GM12892 (cell line): ENCODE measurements at regions not wholly inside any gene's neighbourhood (a gene's known extent, or its start where the extent isn't known, plus 50 kb on each side); places are given as distances from the start of the nearest gene placed in this dataset.

ENCODE experiments used
- POLR2AphosphoS5 ChIP-seq: IDR thresholded peaks from 2 replicates; pipeline ENCODE4 v1.6.1; 2011; ENCODE audit warnings: low read depth, low read length, control low read depth
- TAF1 ChIP-seq: IDR thresholded peaks from 2 replicates; pipeline ENCODE4 v1.6.1; 2011; ENCODE audit warnings: low read depth, mild to moderate bottlenecking, control low read depth, low read length, borderline replicate concordance

DNA sequence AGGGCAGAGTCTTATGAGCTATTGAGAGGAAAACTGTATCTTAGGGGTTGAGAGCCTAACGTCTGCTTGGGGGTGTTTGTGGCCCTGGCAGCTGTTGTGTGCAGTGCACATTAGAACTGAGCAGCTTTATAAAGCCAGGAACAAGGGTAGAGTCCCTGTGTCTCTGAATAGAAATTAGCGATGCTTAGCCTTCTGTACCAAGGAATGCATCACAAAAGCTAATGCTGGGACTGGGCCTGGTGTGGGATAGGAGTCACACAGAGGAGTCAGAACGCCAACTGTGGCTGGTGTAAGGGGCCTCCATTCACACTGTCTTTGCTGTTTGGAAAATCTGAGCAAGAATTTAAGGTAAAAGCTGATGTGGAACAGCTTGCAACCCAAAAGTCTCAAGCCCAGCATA lies 283.2 kb downstream of the SOX11 start:
- TF ChIP-seq TAF1, result no peak
- TF ChIP-seq POLR2AphosphoS5, result no peak
